ENCODE measurements at regions not wholly inside any gene's neighbourhood (a gene's known extent, or its start where the extent isn't known, plus 50 kb on each side); places are given as distances from the start of the nearest gene placed in this dataset.

DNA sequence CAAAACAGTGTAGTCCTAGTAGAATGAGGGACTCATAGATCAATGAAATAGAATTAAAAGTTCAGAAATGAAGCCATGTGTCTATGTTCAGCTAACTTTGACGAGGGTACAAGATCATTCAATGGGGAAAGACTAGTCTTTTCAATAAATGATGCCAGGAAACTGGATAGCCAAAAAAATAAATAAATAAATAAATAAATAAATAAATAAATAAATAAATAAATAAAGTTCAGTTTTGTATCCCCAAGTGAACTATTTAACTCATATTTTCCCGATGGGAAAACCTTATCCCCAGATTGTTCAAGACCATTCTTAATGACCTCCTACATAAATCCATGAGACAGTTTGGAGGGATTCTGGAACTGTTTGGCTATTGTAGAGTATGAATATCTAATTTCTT lies 277.1 kb upstream of the EYS start:
- TF ChIP-seq, protein P1, sequence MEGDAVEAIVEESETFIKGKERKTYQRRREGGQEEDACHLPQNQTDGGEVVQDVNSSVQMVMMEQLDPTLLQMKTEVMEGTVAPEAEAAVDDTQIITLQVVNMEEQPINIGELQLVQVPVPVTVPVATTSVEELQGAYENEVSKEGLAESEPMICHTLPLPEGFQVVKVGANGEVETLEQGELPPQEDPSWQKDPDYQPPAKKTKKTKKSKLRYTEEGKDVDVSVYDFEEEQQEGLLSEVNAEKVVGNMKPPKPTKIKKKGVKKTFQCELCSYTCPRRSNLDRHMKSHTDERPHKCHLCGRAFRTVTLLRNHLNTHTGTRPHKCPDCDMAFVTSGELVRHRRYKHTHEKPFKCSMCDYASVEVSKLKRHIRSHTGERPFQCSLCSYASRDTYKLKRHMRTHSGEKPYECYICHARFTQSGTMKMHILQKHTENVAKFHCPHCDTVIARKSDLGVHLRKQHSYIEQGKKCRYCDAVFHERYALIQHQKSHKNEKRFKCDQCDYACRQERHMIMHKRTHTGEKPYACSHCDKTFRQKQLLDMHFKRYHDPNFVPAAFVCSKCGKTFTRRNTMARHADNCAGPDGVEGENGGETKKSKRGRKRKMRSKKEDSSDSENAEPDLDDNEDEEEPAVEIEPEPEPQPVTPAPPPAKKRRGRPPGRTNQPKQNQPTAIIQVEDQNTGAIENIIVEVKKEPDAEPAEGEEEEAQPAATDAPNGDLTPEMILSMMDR (IDR thresholded peaks at IDR 0.05; ENCODE audit: low read length) = no peak
- TF ChIP-seq EZH2 (optimal IDR thresholded peaks at IDR 0.05; ENCODE audit: low read depth, low read length) = no peak
